ENCODE measurements at regions not wholly inside any gene's neighbourhood (a gene's known extent, or its start where the extent isn't known, plus 50 kb on each side); places are given as distances from the start of the nearest gene placed in this dataset.

GRCh38 chr12:131553096-131553777 is 157.7 kb upstream of the SFSWAP start:
- TF ChIP-seq, protein P1, sequence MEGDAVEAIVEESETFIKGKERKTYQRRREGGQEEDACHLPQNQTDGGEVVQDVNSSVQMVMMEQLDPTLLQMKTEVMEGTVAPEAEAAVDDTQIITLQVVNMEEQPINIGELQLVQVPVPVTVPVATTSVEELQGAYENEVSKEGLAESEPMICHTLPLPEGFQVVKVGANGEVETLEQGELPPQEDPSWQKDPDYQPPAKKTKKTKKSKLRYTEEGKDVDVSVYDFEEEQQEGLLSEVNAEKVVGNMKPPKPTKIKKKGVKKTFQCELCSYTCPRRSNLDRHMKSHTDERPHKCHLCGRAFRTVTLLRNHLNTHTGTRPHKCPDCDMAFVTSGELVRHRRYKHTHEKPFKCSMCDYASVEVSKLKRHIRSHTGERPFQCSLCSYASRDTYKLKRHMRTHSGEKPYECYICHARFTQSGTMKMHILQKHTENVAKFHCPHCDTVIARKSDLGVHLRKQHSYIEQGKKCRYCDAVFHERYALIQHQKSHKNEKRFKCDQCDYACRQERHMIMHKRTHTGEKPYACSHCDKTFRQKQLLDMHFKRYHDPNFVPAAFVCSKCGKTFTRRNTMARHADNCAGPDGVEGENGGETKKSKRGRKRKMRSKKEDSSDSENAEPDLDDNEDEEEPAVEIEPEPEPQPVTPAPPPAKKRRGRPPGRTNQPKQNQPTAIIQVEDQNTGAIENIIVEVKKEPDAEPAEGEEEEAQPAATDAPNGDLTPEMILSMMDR (IDR thresholded peaks at IDR 0.05): no peak
- no peak for TF ChIP-seq POLR2A (IDR thresholded peaks at IDR 0.05)
